Cerebellar cortex (tissue), 1 donor: ENCODE measurements at regions not wholly inside any gene's neighbourhood (a gene's known extent, or its start where the extent isn't known, plus 50 kb on each side); places are given as distances from the start of the nearest gene placed in this dataset.

ENCODE experiments used
- DNase-seq: peaks from one replicate; pipeline ENCODE4 v3.0.0-alpha.2; 2015; ENCODE audit warnings: low spot score

- DNase-seq, result no peak
Observed at GRCh38 chr4:59086410-59086809, 1976.2 kb upstream of the IGFBP7 start.

GRCh38 chr4:59091146-59092142 lies 1981.3 kb upstream of the IGFBP7 start:
- no peak for DNase-seq

GRCh38 chr4:59094505-59094904 lies 1984.3 kb upstream of the IGFBP7 start:
- DNase-seq, result no peak

GRCh38 chr4:59102311-59102710 lies 1992.1 kb upstream of the IGFBP7 start:
- DNase-seq, result no peak

- no peak for DNase-seq
Observed at GRCh38 chr4:59120287-59120814, 2010.2 kb upstream of the IGFBP7 start.

GRCh38 chr4:59122626-59123025 lies 2012.4 kb upstream of the IGFBP7 start:
- DNase-seq, result no peak

GRCh38 chr4:59126159-59126558 lies 2016.0 kb upstream of the IGFBP7 start:
- DNase-seq, result no peak

GRCh38 chr4:59127006-59127405 lies 2016.8 kb upstream of the IGFBP7 start:
- DNase-seq, result no peak

- DNase-seq, result no peak
Observed at GRCh38 chr4:59127743-59128142, 2017.6 kb upstream of the IGFBP7 start.

- no peak for DNase-seq
Observed at GRCh38 chr4:59135248-59135985, 2025.2 kb upstream of the IGFBP7 start.

- DNase-seq, result no peak
Observed at GRCh38 chr4:59161249-59161648, 2038.9 kb upstream of the ADGRL3 start.

- no peak for DNase-seq
Observed at GRCh38 chr4:59175617-59176016, 2024.5 kb upstream of the ADGRL3 start.

- DNase-seq, result no peak
Observed at GRCh38 chr4:59179372-59179771, 2020.8 kb upstream of the ADGRL3 start.

- peak; percentile 39 for DNase-seq
Observed at GRCh38 chr4:59180161-59180560, 2020.0 kb upstream of the ADGRL3 start.

GRCh38 chr4:59180969-59181368 lies 2019.2 kb upstream of the ADGRL3 start:
- DNase-seq, result no peak

GRCh38 chr4:59195839-59196238 lies 2004.3 kb upstream of the ADGRL3 start:
- no peak for DNase-seq

GRCh38 chr4:59200992-59201391 lies 1999.1 kb upstream of the ADGRL3 start:
- no peak for DNase-seq

GRCh38 chr4:59217910-59218631 lies 1982.1 kb upstream of the ADGRL3 start:
- DNase-seq, result no peak

- DNase-seq, result peak; percentile 64
Observed at GRCh38 chr4:59222221-59222620, 1977.9 kb upstream of the ADGRL3 start.

- no peak for DNase-seq
Observed at GRCh38 chr4:59223292-59223941, 1976.7 kb upstream of the ADGRL3 start.

GRCh38 chr4:59238212-59238611 lies 1961.9 kb upstream of the ADGRL3 start:
- no peak for DNase-seq

- no peak for DNase-seq
Observed at GRCh38 chr4:59240011-59240410, 1960.1 kb upstream of the ADGRL3 start.
